HCT116 (cell line): ENCODE measurements at regions not wholly inside any gene's neighbourhood (a gene's known extent, or its start where the extent isn't known, plus 50 kb on each side); places are given as distances from the start of the nearest gene placed in this dataset.
"Not testable (repeated sequence)": the region's sequence is repeated elsewhere in the genome, so short reads cannot be mapped to it uniquely, and the experiment has no call there.

Source experiments
- ATAC-seq: fragments of 200-7000 bp; cut with Tn5 transposase; 2 replicates; pipeline ENCODE4 v1.9.1; 2020; ENCODE audit warnings: mild to moderate bottlenecking, moderate library complexity
- BruUV-seq: library from RNA; stranded (reverse); fragments of 400-500 nt; replicated peaks from 2 replicates; lab custom pipeline; 2021; lab: Mats Ljungman, UMichigan
- CTCF ChIA-PET: fragments of 300-600 bp; sonication (Branson Sonifier 250); formaldehyde crosslinking; loops from one replicate; lab custom pipeline; 2021; ENCODE audit warnings: antibody characterized with exemption; lab: Charles Lee
- POLR2A ChIA-PET: fragments of 300-600, 350-600 bp; sonication (Branson Sonifier 250); formaldehyde crosslinking; loops from one replicate; lab custom pipeline; 2021; ENCODE audit warnings: antibody characterized with exemption; lab: Charles Lee
- RAD21 ChIA-PET, 2 experiments: fragments of 300-600 bp; sonication (Branson Sonifier 250); formaldehyde crosslinking; loops; one replicate each; lab custom pipeline; 2023; ENCODE audit warnings: low total read pairs in 2 of 2; ENCODE audit not compliant: uncharacterized antibody in 2 of 2, unreplicated experiment in 2 of 2, low non-redundant PET in 1 of 2; lab: Charles Lee
- DNase-seq: peaks from one replicate; pipeline ENCODE4 v3.0.0-alpha.2; 2010; ENCODE audit warnings: low read depth, low spot score
- H2AFZ ChIP-seq: fragments of 200-600 bp; shearing (Covaris generic), sonication (generic); 2 replicates; pipeline ENCODE4 v1.6.1; 2017; ENCODE audit warnings: low read depth, mixed run types, mixed read lengths, antibody characterized with exemption, low read length; ENCODE audit not compliant: poor library complexity, severe bottlenecking
- H3K27ac ChIP-seq: 2 replicates; pipeline ENCODE4 v1.5.1; 2012; ENCODE audit warnings: low read depth, low read length
- H3K27me3 ChIP-seq: fragments of 200-600 bp; sonication (generic); 2 replicates; pipeline ENCODE4 v1.6.1; 2016; ENCODE audit warnings: mixed run types, low read length, mixed read lengths; ENCODE audit not compliant: insufficient read depth
- H3K36me3 ChIP-seq, 2 experiments: fragments of 200-500 bp in 1 of 2; fragments of 200-600 bp in 1 of 2; sonication (Bioruptor generic) in 1 of 2; sonication (generic) in 1 of 2; 2 replicates each; pipeline versions ENCODE4 v1.5.1 to v1.6.1; 2014 to 2016; ENCODE audit warnings: low read length in 2 of 2, inconsistent platforms in 1 of 2, mixed read lengths in 1 of 2, mixed run types in 1 of 2; ENCODE audit not compliant: insufficient read depth in 2 of 2, control insufficient read depth in 1 of 2
- H3K4me1 ChIP-seq, 2 experiments: fragments of 200-600 bp in 1 of 2; sonication (generic) in 1 of 2; 2 replicates each; pipeline versions ENCODE4 v1.5.1 to v1.6.1; 2012 to 2017; ENCODE audit warnings: low read length in 2 of 2, inconsistent platforms in 1 of 2, mild to moderate bottlenecking in 1 of 2, mixed read lengths in 1 of 2, mixed run types in 1 of 2, moderate library complexity in 1 of 2; ENCODE audit not compliant: insufficient read depth in 2 of 2, control insufficient read depth in 1 of 2
- H3K4me2 ChIP-seq: fragments of 200-600 bp; sonication (generic); 2 replicates; pipeline ENCODE4 v1.6.1; 2017; ENCODE audit warnings: mixed run types, low read length, mixed read lengths
- H3K4me3 ChIP-seq, 2 experiments: fragments of 200-600 bp in 1 of 2; sonication (generic) in 1 of 2; replicated peaks in 1 of 2; 2 replicates each; pipeline ENCODE4 v1.5.1; 2011 to 2016; ENCODE audit warnings: low read length in 2 of 2, control low read depth in 1 of 2, low read depth in 1 of 2, mild to moderate bottlenecking in 1 of 2, mixed read lengths in 1 of 2, mixed run types in 1 of 2
- H3K79me2 ChIP-seq: fragments of 200-600 bp; sonication (generic); 2 replicates; pipeline ENCODE4 v1.6.1; 2017; ENCODE audit warnings: mild to moderate bottlenecking, mixed run types, low read length, moderate library complexity, mixed read lengths; ENCODE audit not compliant: insufficient read depth
- H3K9ac ChIP-seq: fragments of 200-600 bp; sonication (generic); 2 replicates; pipeline ENCODE4 v1.6.1; 2016; ENCODE audit warnings: low read length, mixed read lengths
- H3K9me2 ChIP-seq: fragments of 200-600 bp; sonication (generic), shearing (Covaris generic); 2 replicates; pipeline ENCODE4 v1.6.1; 2017; ENCODE audit warnings: mixed run types, mild to moderate bottlenecking, moderate library complexity; ENCODE audit not compliant: insufficient read depth
- H3K9me3 ChIP-seq, 2 experiments: fragments of 200-500 bp in 1 of 2; fragments of 200-600 bp in 1 of 2; sonication (Bioruptor generic) in 1 of 2; sonication (generic) in 1 of 2; 2 replicates each; pipeline ENCODE4 v1.6.1; 2014 to 2017; ENCODE audit warnings: low read length in 2 of 2, mixed read lengths in 2 of 2, inconsistent platforms in 1 of 2, low read depth in 1 of 2, mild to moderate bottlenecking in 1 of 2, mixed run types in 1 of 2, moderate library complexity in 1 of 2; ENCODE audit not compliant: control insufficient read depth in 1 of 2, insufficient read depth in 1 of 2
- H4K20me1 ChIP-seq: fragments of 200-600 bp; sonication (generic), shearing (Covaris generic); 2 replicates; pipeline ENCODE4 v1.6.1; 2017; ENCODE audit warnings: mixed run types, mild to moderate bottlenecking, moderate library complexity; ENCODE audit not compliant: insufficient read depth
- CEBPB ChIP-seq: IDR thresholded peaks from 2 replicates; pipeline ENCODE4 v1.6.1; 2012; ENCODE audit warnings: low read depth
- ELF1 ChIP-seq: IDR thresholded peaks from 2 replicates; pipeline ENCODE4 v1.6.1; 2012; ENCODE audit warnings: low read depth, borderline replicate concordance
- JUND ChIP-seq: IDR thresholded peaks from 2 replicates; pipeline ENCODE4 v1.6.1; 2012
- RAD21 ChIP-seq: IDR thresholded peaks from 2 replicates; pipeline ENCODE4 v1.6.1; 2012; ENCODE audit warnings: low read depth, mild to moderate bottlenecking
- SIN3A ChIP-seq: IDR thresholded peaks from 2 replicates; pipeline ENCODE4 v1.6.1; 2012; ENCODE audit warnings: low read depth
- ZBTB33 ChIP-seq: IDR thresholded peaks from 2 replicates; pipeline ENCODE4 v1.6.1; 2011; ENCODE audit warnings: mild to moderate bottlenecking, low read length, moderate library complexity; ENCODE audit not compliant: insufficient replicate concordance; ENCODE audit errors: extremely low read depth
- ZNF274 ChIP-seq: fragments of 200-500 bp; sonication (Bioruptor generic); IDR thresholded peaks from 2 replicates; pipeline ENCODE4 v1.6.1; 2014; ENCODE audit warnings: mild to moderate bottlenecking, low read depth, low read length, inconsistent platforms
- intact Hi-C: fragments of 100-400 bp; cut with micrococcal nuclease; formaldehyde crosslinking; loops from 2 replicates; pipeline ENCODE4 v1.10.0; 2022
- TF ChIP-seq, protein P1 (sequence below), 3 experiments: fragments of 200-600 bp in 1 of 3; sonication (generic) in 1 of 3; IDR thresholded peaks in 2 of 3; conservative IDR thresholded peaks in 1 of 3; 2 replicates each; pipeline ENCODE4 v1.5.1; 2012 to 2017; ENCODE audit warnings: low read depth in 2 of 3, low read length in 2 of 3, antibody characterized with exemption in 1 of 3, borderline replicate concordance in 1 of 3, control low read depth in 1 of 3, mild to moderate bottlenecking in 1 of 3, mixed read lengths in 1 of 3, mixed run types in 1 of 3, moderate library complexity in 1 of 3; ENCODE audit not compliant: insufficient read depth in 1 of 3

GRCh38 chr12:127981875-127982274 lies 285.1 kb upstream of the TMEM132C start (continued):
- no peak for TF ChIP-seq SIN3A
- no peak for TF ChIP-seq CEBPB
- TF ChIP-seq, protein P1, sequence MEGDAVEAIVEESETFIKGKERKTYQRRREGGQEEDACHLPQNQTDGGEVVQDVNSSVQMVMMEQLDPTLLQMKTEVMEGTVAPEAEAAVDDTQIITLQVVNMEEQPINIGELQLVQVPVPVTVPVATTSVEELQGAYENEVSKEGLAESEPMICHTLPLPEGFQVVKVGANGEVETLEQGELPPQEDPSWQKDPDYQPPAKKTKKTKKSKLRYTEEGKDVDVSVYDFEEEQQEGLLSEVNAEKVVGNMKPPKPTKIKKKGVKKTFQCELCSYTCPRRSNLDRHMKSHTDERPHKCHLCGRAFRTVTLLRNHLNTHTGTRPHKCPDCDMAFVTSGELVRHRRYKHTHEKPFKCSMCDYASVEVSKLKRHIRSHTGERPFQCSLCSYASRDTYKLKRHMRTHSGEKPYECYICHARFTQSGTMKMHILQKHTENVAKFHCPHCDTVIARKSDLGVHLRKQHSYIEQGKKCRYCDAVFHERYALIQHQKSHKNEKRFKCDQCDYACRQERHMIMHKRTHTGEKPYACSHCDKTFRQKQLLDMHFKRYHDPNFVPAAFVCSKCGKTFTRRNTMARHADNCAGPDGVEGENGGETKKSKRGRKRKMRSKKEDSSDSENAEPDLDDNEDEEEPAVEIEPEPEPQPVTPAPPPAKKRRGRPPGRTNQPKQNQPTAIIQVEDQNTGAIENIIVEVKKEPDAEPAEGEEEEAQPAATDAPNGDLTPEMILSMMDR (IDR thresholded peaks at IDR 0.05 in 2 of 3, conservative IDR thresholded peaks at IDR 0.05 in 1 of 3; ENCODE audit: borderline replicate concordance in 1 of 3, insufficient read depth in 1 of 3, low read depth in 2 of 3, low read length in 2 of 3), result no peak
- TF ChIP-seq ELF1, result no peak
- no peak for TF ChIP-seq RAD21
- TF ChIP-seq JUND, result no peak
- no peak for TF ChIP-seq ZNF274
- no peak for TF ChIP-seq ZBTB33

GRCh38 chr12:127983213-127983791 lies 283.7 kb upstream of the TMEM132C start:
- H3K27me3 ChIP-seq, H3K79me2 ChIP-seq, H2AFZ ChIP-seq, H3K4me1 ChIP-seq, intact Hi-C loops, H3K36me3 ChIP-seq, BruUV-seq, H3K4me2 ChIP-seq, RAD21 ChIA-PET, POLR2A ChIA-PET, H3K27ac ChIP-seq, H3K9ac ChIP-seq, H3K4me3 ChIP-seq, DNase-seq, CTCF ChIA-PET, H3K9me2 ChIP-seq, ATAC-seq, H4K20me1 ChIP-seq: not testable (repeated sequence)
- peaks cover 4 to 12% of the 10 kb centered on the region in 2 experiments; a peak in 2 of 4 replicates for H3K9me3 ChIP-seq
